NCI-H526 treated with DMSO at 0.1 percent for 48 hours (cell line): ENCODE measurements at regions not wholly inside any gene's neighbourhood (a gene's known extent, or its start where the extent isn't known, plus 50 kb on each side); places are given as distances from the start of the nearest gene placed in this dataset.

Experiments
- DNase-seq: peaks from one replicate; lab custom pipeline; 2025; lab: John Stamatoyannopoulos, UW

DNA sequence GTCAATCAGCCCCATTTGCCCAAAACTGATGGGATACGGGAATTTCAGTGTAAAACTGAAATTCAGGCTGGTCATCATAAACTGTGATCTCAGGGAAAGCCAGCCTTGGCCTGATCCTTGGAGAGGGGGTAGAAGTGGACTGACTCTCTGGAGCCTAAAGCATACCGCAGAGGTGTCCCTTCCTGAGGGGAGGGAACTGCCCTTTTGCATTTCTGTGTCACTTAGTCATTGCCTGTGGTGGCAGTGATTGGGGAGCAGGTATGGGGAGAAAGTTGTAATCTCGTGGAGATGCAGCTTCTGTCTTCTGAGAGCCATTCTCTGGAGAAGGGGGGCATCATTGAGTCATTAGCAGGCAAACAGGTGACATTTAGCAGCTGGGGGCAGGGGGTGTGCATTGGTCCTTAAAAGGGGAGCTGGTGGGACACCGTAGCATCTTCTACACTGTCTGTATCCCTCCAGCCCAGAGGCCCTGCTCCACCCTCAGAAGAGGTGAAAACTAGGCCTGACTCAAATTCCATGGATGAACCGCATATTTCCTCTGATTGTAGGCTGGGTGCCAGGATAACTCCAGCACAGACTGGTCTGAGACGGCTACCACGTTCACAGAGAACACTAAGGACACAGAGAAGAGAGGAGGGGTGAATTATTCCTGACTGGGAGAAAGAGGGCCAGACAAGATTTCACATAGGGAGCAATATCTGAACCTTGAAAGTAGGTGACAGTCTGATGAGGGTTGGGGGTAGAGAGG is 143.3 kb downstream of the SEC61B start:
- DNase-seq, result no peak

DNA sequence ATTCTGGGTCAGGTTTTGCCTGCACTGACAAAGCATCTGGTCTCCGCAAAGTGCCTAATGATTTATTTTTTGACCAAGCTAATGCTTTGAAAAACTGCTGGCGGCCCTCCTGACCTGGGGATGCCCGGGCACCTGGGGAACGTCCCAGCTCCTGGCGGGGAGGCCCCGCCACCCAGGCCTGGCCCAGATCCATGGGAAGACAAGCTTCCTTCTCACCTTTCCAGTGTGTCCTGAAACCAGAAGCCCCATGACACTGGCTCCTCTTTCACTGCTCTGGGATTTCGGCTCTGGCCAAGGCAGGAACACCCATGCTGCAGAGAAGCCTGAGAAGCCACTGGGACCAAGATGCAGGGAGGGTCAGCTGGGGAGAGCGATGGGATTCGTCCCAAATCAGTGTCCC is 144.1 kb downstream of the SEC61B start:
- DNase-seq, result no peak

DNA sequence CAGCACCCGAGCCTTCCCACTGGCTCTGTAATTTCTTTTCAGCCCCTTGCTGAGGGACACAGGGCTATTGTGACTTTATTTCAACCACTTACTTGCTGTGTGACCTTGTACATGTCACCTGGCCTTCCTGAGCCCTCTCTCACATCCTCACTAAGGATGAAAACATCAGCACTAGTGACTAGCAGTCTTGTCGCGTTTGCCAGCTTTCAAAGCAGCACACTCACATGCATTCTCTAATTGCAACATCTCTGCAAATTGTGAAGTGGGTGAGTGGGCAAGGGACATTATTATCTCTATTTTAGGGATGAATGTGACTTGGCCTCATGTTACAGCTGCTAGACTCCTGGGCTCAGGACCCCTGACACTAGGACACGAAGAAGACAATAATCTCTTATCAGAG is 144.5 kb downstream of the SEC61B start:
- no peak for DNase-seq

DNA sequence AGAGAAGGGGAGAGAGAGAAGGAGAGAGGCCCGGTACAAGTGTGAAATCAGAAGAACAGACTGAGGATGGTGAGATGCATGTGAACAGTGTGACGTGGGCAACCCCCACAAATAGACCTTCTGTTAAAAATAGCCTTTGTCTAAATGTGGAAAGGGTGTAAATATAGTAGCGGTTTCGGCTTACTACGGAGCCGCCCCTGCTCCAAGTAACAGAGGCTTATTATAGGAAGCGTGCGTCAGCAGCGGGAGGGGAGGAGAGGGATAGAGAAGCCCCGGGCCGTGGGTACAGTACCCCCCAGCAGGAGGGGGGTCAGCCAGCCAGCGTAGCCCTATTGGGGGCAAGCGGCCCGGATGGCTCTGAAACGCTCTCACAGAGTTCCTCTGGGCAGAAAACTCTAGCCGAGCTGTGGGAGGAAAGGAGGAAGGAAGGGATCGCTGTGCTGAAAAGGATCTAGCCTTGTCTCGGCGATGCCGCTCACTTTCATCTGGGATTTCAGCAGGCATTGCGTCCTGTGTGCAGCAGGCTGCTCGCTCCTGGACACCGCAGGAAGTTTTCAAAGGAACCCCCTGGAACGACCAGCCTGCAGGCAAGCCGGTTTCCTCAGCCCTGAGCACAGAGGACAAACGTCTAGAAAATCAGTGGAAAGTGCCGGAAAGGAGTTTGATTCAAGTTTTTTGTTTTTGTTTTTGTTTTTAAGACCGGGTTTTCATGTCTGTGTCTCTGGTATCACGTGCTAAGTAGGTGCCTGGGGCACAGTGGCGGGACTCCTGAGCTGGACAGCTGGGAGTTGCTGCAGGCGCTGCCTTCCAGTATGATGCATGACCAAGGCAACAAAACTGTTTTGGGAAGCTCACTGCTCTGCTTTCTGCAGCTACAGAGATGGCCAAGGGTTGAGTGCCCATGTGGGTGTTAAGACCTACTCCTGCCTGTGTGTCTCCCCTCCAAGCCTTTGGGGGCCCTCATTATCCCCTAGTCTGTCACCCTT is 146.6 kb downstream of the SEC61B start:
- DNase-seq, result no peak

GRCh38 chr9:99369327-99369722 is 147.2 kb downstream of the SEC61B start:
- DNase-seq, result no peak

- DNase-seq, result no peak
Measured at GRCh38 chr9:99370376-99370775, 148.3 kb downstream of the SEC61B start.

- DNase-seq, result no peak
Measured at GRCh38 chr9:99371376-99371775, 149.3 kb downstream of the SEC61B start.

DNA sequence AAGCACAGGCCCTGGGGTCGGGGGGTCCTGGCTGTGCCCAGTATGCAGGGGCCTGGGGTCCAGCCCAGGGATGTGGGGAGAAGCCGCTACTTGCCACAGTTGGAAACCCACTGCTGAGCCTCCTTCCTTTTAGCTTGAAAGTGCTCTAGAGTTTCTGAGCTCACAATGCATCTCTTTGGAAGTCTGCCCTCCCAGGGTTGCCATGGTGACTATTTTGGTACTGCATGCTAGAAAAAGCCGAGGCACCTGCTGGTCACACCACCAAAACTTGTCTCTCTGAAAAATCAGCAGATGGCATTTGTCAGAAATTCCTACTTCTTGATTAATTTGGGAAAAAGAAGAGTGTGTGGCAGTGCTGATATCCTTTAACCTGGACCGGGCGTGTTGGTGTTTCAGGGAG is 151.8 kb downstream of the SEC61B start:
- no peak for DNase-seq

- DNase-seq, result no peak
Measured at GRCh38 chr9:99374793-99375192, 152.7 kb downstream of the SEC61B start.

DNA sequence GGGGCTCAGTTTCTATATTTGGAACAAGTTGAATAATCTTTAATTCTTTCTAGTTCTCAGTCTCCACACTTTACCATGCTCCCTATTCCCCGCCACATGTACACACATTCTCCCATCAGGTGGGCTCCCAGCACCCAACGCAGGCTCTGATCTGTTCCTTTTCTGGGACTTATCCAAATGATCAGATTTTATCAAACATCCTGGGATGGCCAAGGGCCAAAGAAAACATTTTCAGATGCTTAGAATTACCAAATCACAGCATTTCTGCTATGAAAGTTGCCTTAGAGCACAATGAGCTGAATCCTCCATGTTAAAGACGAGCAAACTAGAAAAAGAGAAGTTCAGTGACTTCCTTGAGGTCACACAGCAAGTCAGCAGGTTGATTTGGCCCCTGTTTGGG is 153.4 kb downstream of the SEC61B start:
- DNase-seq, result no peak

DNA sequence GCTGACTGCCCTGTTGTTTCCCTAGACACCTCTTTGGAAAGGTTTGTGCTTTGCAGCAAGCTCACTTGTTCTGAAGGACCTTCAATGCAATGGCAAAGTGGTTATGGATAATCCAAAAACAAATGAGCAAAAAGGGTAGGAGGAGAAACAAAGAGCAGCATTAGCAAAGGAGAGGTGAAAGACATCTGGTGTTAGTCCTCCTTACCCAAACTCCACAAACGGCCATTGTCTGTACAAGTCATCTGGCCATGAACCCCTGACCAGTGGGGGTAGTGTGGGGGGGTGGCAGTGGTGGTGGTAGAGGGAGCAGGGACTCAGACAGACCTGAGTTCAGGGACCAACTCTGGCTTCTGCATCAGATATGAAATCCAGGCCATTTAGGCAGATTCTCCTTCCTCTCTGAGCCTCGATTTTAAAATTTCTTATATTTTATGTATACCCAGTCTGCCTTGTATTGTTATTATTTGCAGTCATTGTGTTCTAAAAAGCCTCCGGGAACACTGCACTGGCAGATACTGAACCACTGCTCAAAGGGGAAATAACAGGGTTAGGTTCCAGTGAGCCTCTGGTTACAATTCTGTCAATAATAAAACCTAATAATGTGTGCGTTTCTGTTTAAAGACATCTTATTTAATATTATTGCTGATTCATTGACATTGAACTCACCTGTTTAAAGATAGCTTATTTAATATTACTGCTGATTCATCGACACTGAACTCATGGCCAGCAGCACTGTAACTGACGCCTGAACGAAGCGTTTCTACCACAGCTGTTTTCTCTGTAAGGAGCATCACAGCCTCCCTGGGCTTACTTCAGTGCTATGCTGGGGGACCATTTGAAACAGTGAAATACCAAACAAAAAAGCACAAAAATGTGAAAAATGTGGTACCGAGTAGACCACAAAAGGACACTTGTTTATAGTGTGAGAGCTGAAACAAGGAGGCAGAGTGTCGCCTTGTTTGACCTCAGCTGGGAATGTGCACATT is 156.0 kb downstream of the SEC61B start:
- no peak for DNase-seq

DNA sequence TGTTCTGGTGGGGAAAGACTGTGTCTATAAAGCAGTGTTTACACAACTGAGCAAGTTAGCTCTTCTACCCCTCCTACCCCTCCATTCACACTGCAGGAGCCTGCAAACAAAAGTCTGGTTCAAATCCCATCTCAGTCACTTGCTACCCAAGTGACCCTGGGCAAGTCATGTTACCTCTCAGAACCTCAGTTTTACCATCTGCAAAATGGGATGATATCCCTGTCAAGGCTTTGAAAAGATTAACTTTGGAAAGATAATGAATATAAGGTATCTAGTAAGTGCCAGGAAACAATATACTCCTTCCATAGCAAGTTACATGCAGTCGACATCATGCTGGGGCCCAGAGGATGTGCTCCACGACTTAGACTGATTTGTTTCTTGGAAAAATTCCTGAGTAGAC is 161.5 kb downstream of the SEC61B start:
- no peak for DNase-seq

GRCh38 chr9:99385215-99385614 is 163.1 kb downstream of the SEC61B start:
- DNase-seq, result no peak

DNA sequence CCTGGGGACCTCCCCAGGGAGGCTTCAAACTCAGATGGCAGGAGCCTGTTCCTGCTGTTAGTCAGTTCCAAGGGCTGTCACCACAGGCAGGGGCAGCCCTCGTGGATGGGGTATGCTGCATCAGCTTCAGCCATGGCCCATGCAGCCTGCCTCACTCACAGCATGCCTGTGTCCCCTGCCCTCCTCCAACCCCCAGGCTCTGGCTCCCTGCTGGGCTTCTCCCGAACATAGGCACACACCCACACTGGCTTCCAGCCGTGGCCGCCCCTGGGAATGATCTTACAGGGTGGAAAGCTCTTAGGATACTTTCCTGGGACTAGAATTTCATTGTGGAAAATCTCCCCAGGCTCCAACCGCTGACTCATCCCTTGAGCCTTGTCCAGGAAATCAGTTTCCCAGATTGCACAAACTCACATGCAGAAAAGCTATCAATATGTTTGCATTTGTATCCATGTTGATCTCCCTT is 163.8 kb downstream of the SEC61B start:
- no peak for DNase-seq

DNA sequence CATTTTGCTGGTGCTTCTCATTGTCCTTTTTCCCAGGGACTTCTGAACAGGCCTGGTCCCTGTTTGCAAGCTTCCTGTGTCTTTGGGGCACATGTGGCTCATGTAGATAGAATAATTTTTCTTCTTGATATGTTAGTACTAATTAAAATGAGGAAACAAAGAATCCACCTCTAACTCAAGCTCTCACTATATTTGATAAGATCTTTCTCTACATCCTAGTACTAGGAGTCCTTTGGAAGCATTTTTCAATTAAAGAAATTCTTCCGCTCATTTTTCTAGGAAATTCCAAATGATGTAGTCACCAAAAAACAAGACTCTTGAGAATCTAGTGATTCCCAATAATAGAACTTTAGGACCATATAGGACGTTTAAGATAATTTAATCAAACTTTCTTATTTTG is 165.3 kb downstream of the SEC61B start:
- no peak for DNase-seq

DNA sequence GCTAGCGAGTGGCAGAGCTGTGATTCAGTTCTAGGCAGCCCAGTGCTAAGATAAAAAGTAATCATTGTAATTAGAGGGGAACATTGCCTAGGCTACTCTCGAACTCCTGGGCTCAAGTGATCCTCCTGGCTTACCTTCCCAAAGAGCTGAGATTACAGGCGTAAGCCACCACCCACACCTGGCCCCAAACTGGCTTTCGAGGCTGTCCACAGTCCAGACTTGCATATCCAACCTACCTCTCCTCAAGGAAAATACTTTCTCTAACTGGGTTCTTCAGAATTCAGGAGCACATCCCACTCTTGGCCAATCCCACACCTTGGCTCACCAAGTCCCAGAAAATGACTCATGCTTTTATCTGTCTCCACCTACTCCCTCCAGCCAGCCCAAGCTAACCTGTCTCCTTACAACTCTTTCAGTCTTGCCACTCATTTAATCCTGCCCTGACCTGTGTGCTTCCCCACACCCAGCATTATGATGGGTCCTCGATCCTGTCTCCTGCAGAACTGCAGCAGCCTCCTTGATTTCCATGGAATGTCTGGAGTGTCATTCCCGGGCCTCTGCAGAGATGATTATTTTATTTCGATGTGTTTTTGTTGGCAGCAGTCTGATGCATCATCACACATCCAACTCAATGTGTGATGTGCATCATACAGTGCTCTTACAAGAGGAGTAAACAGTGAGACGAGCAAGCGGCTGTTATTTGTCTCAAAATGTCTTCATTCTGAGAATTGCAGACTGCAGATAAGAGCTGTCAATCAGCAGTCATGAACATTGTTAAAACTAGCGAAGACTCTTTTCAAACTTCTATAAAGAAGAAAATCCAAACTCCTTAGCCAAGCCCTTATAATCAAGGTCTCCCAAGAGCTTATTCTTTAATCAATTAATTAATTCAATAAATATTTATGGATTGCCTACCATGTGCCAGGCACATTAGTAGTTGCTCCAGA is 167.3 kb downstream of the SEC61B start:
- DNase-seq, result no peak

- DNase-seq, result no peak
Measured at GRCh38 chr9:99391937-99392594, 170.0 kb downstream of the SEC61B start.

- DNase-seq, result no peak
Measured at GRCh38 chr9:99392986-99393385, 170.9 kb downstream of the SEC61B start.

DNA sequence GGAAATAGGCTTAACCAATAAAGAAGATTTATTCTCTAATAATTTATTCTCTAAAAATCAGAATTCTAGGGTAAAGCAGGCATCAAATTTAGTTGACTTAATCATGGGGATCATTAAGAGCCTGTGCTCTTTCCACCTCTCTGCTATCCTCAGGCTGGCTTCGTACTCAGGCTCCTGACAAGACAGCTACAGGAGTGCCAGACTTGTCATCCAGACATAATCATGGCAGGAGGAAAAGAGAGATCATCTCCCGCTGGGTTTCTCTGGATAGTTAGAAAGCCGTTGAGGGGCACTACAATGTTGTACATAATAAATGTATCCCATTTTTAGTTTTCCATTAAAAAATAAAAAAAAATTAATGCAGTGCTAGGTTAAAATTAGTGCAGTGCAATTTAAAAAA is 171.9 kb downstream of the SEC61B start:
- no peak for DNase-seq

GRCh38 chr9:99398241-99398640 is 176.2 kb downstream of the SEC61B start:
- DNase-seq, result no peak
